ENCODE measurements at regions not wholly inside any gene's neighbourhood (a gene's known extent, or its start where the extent isn't known, plus 50 kb on each side); places are given as distances from the start of the nearest gene placed in this dataset.

DNA sequence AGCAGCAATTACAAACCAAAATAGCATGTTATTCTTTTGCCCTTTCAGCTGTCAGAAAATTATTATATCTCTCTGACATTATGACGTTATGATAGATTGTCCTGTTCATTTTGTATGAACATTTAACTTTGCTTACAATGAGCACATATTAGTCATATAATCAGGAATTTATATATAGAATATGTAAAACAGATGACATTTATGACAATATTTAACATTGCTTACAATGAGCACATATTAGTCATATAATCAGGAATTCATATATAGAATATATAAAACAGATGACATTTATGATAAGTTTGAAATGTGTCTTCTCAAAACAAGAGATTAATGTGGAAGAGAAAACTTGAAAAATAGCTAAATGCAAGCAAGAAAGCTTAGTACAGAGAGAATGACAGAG is 1180.2 kb downstream of the CDH12 start:
- TF ChIP-seq, protein P1, sequence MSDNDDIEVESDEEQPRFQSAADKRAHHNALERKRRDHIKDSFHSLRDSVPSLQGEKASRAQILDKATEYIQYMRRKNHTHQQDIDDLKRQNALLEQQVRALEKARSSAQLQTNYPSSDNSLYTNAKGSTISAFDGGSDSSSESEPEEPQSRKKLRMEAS (IDR thresholded peaks at IDR 0.05), result no peak
- no peak for TF ChIP-seq RAD21 (IDR thresholded peaks at IDR 0.05; ENCODE audit: low read depth)
- TF ChIP-seq, protein P2, sequence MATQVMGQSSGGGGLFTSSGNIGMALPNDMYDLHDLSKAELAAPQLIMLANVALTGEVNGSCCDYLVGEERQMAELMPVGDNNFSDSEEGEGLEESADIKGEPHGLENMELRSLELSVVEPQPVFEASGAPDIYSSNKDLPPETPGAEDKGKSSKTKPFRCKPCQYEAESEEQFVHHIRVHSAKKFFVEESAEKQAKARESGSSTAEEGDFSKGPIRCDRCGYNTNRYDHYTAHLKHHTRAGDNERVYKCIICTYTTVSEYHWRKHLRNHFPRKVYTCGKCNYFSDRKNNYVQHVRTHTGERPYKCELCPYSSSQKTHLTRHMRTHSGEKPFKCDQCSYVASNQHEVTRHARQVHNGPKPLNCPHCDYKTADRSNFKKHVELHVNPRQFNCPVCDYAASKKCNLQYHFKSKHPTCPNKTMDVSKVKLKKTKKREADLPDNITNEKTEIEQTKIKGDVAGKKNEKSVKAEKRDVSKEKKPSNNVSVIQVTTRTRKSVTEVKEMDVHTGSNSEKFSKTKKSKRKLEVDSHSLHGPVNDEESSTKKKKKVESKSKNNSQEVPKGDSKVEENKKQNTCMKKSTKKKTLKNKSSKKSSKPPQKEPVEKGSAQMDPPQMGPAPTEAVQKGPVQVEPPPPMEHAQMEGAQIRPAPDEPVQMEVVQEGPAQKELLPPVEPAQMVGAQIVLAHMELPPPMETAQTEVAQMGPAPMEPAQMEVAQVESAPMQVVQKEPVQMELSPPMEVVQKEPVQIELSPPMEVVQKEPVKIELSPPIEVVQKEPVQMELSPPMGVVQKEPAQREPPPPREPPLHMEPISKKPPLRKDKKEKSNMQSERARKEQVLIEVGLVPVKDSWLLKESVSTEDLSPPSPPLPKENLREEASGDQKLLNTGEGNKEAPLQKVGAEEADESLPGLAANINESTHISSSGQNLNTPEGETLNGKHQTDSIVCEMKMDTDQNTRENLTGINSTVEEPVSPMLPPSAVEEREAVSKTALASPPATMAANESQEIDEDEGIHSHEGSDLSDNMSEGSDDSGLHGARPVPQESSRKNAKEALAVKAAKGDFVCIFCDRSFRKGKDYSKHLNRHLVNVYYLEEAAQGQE (IDR thresholded peaks at IDR 0.05; ENCODE audit: low read depth), result no peak
- TF ChIP-seq TAF1 (IDR thresholded peaks at IDR 0.05; ENCODE audit: low read depth), result no peak
- TF ChIP-seq EP300 (IDR thresholded peaks at IDR 0.05; ENCODE audit: borderline replicate concordance), result no peak
- TF ChIP-seq YY1 (IDR thresholded peaks at IDR 0.05; ENCODE audit: low read depth), result no peak
- TF ChIP-seq CREB1 (IDR thresholded peaks at IDR 0.05; ENCODE audit: low read depth), result no peak
- TF ChIP-seq EGR1 (IDR thresholded peaks at IDR 0.05), result no peak
- no peak for TF ChIP-seq CEBPB (IDR thresholded peaks at IDR 0.05)
- TF ChIP-seq TEAD4 (IDR thresholded peaks at IDR 0.05), result no peak

Measured in Ishikawa (cell line).